Thyroid gland (tissue), 4 donors: ENCODE measurements at regions not wholly inside any gene's neighbourhood (a gene's known extent, or its start where the extent isn't known, plus 50 kb on each side); places are given as distances from the start of the nearest gene placed in this dataset.

Experiments used
- DNase-seq, 2 donors: peaks; one replicate each; pipeline ENCODE4 v3.0.0-alpha.2; 2019
- H3K27ac ChIP-seq, 3 donors: fragments of 200-600 bp; sonication (generic); 1 replicate in 2 of 3; 2 replicates in 1 of 3; pipeline ENCODE4 v1.5.1; 2016 to 2019; ENCODE audit warnings: mild to moderate bottlenecking in 1 of 3, moderate library complexity in 1 of 3
- H3K27me3 ChIP-seq: fragments of 200-600 bp; sonication (generic); one replicate; pipeline ENCODE4 v1.5.1; 2019
- H3K36me3 ChIP-seq, 2 donors: fragments of 200-600 bp; sonication (generic); one replicate each; pipeline ENCODE4 v1.5.1; 2016 to 2019
- H3K4me1 ChIP-seq, 2 donors: fragments of 200-600 bp; sonication (generic); one replicate each; pipeline ENCODE4 v1.5.1; 2017 to 2019
- H3K4me3 ChIP-seq, 3 donors: fragments of 200-600 bp; sonication (generic); replicated peaks in 1 of 3; 1 replicate in 2 of 3; 2 replicates in 1 of 3; pipeline ENCODE4 v1.5.1; 2016; ENCODE audit warnings: mild to moderate bottlenecking in 1 of 3
- H3K9me3 ChIP-seq: fragments of 200-600 bp; sonication (generic); one replicate; pipeline ENCODE4 v1.5.1; 2017
- CTCF ChIP-seq, 6 experiments: fragments of 200-600 bp in 3 of 6; fragments of 450-650 bp in 3 of 6; sonication (generic) in 3 of 6; IDR thresholded peaks; one replicate each; pipeline ENCODE4 v1.5.1; 2016 to 2019; ENCODE audit warnings: antibody characterized with exemption in 6 of 6, mild to moderate bottlenecking in 2 of 6, inconsistent platforms in 1 of 6, moderate library complexity in 1 of 6
- POLR2A ChIP-seq, 2 donors: fragments of 450-650 bp; IDR thresholded peaks; one replicate each; pipeline ENCODE4 v1.6.1; 2017; ENCODE audit warnings: antibody characterized with exemption in 2 of 2, mild to moderate bottlenecking in 2 of 2, moderate library complexity in 1 of 2
- WGBS, 2 donors: methylation state at CpG; one replicate each; pipeline ENCODE4 v1.1.5; 2017; 5-methylcytosine and 5-hydroxymethylcytosine counted together
- intact Hi-C: fragments of 100-400 bp; cut with DNase I; formaldehyde crosslinking; loops from one replicate; pipeline ENCODE4 v1.15.1; 2023

DNA sequence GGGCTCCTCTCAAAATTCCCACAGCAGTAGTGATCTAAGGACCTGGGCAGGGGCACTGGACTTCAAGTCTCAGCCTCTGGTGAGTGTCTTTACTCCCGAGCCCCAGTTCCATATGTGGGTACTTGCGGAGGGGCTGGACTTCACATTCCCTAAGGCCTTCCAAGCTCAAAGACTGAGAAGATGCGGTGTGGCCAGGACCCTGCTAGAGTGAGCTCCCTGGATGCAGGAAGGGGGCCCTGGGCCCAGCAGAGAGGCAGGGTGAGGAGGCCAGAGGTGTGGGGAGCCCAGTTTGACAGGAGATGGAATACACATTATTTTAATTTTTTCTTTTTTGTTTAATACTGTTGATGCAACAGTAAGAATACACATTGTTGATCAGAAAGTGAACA lies 83.7 kb downstream of the IGLL1 start:
- intact Hi-C loops, result no loop called here
- WGBS, 2 donors, result 78 to 91% methylated on average over 3 of the region's 3 CpGs
- no peak overlapping the region for H3K27ac ChIP-seq
- H3K36me3 ChIP-seq, result no peaks in the 10 kb centered on the region
- no peaks in the 10 kb centered on the region for H3K27me3 ChIP-seq
- no peaks in the 10 kb centered on the region for H3K9me3 ChIP-seq
- no peak for DNase-seq
- H3K4me1 ChIP-seq, result no peaks in the 10 kb centered on the region
- H3K4me3 ChIP-seq, result no peak overlapping the region
- TF ChIP-seq POLR2A (IDR thresholded peaks at IDR 0.05) (no peak), CTCF (IDR thresholded peaks at IDR 0.05) (no peak)

DNA sequence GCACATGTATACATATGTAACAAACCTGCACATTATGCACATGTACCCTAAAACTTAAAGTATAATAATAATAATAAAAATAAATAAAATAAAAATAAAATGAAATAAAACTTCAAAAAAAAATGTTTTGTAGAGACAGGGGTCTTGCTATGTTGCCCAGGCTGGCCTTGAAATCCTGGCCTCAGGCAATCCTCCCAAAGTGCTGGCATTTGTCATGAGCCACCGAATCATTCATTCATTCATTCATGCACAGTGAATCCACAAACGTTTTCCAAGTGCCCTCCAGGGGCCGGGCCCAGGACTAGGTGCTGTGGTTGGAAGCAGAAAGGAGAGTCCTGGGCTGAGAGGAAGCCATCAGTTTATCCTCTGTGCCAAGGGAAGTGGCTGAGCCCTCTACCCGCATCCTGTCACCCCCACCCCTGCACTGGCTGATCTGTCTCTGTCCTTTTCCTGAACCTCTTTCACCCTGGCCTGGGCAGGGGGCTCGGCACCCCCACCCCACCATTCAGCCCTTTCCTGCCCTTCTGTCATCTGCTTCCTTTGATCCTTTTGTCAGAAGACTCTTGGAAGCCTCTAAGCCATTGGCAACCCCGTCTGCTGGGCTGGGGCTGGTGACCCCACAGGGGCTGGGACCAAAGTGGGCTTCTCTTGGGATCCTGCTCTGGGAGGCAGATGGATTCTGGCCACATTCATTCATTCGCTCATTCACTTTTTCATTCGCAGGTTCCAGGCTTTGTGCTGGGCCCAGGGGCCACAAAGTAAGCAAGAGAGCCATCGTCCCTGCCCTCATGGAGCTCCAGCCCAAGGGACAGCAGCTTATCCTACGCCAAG lies 84.3 kb downstream of the IGLL1 start:
- H3K4me1 ChIP-seq, result no peaks in the 10 kb centered on the region
- no peak for DNase-seq
- no peaks in the 10 kb centered on the region for H3K9me3 ChIP-seq
- no peak overlapping the region for H3K27ac ChIP-seq
- no peaks in the 10 kb centered on the region for H3K36me3 ChIP-seq
- WGBS, 2 donors, result 71 to 74% methylated on average over 9 to 10 of the region's 10 CpGs
- no peaks in the 10 kb centered on the region for H3K27me3 ChIP-seq
- H3K4me3 ChIP-seq, result no peak overlapping the region
- intact Hi-C loops, result no loop called here
- TF ChIP-seq POLR2A (IDR thresholded peaks at IDR 0.05), result no peak
- no peak for TF ChIP-seq CTCF (IDR thresholded peaks at IDR 0.05)

DNA sequence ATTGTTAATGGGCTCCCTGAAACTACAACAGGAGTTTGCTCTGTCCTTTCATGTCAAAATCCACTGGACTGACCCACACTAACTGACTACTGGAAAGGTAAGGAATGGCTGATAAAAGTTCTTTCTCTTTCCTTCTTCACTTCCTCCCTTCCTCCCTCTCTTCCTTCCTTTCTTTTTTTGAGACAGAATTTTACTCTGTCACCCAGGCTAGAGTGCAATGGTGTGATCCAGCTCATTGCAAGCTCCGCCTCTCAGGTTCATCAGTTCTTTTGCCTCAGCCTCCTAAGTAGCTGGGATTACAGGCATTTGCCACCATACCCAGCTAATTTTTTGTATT lies 85.2 kb downstream of the IGLL1 start:
- H3K27me3 ChIP-seq, result no peaks in the 10 kb centered on the region
- no peak for TF ChIP-seq POLR2A (IDR thresholded peaks at IDR 0.05)
- no peak for TF ChIP-seq CTCF (IDR thresholded peaks at IDR 0.05)
- intact Hi-C loops, result no loop called here
- H3K4me3 ChIP-seq, result no peak overlapping the region
- H3K4me1 ChIP-seq, result no peaks in the 10 kb centered on the region
- H3K36me3 ChIP-seq, result no peaks in the 10 kb centered on the region
- no peak for DNase-seq
- 93 to 96% methylated on average over 1 of the region's 1 CpG for WGBS, 2 donors
- H3K27ac ChIP-seq, result no peak overlapping the region
- no peaks in the 10 kb centered on the region for H3K9me3 ChIP-seq

- 84 to 87% methylated on average over 4 of the region's 4 CpGs for WGBS, 2 donors
- intact Hi-C loops, result no loop called here
- no peaks in the 10 kb centered on the region for H3K9me3 ChIP-seq
- H3K27me3 ChIP-seq, result no peaks in the 10 kb centered on the region
- no peak for TF ChIP-seq CTCF (IDR thresholded peaks at IDR 0.05)
- no peak for TF ChIP-seq POLR2A (IDR thresholded peaks at IDR 0.05)
- H3K36me3 ChIP-seq, result no peaks in the 10 kb centered on the region
- no peak overlapping the region for H3K27ac ChIP-seq
- no peaks in the 10 kb centered on the region for H3K4me1 ChIP-seq
- no peak for DNase-seq
- no peak overlapping the region for H3K4me3 ChIP-seq
These were observed 94.6 kb downstream of the IGLL1 start for GRCh38 chr22:23485490-23485889.

DNA sequence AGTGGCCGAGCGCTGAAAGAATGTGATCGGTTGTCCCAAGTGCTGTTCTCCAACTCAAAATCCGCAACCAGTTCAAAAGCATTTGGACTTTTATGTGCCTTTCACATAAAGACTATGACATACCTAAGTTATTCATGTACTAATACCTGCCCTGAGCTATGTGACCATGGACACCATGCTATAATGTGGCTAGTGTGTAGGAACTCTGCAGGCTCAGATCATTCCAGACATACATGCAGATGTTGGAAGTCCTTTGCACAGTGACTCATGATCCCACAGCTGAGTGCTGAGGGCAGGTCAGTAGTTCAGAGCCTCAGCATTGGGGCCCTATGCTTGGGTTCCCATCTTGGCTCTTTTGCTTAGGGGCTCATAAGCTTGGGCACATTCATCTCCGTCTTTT lies 95.4 kb downstream of the IGLL1 start:
- 92 to 96% methylated on average over 5 of the region's 5 CpGs for WGBS, 2 donors
- no peaks in the 10 kb centered on the region for H3K27me3 ChIP-seq
- H3K27ac ChIP-seq, result no peak overlapping the region
- no peak overlapping the region for H3K4me3 ChIP-seq
- TF ChIP-seq POLR2A (IDR thresholded peaks at IDR 0.05), result no peak
- no peak for TF ChIP-seq CTCF (IDR thresholded peaks at IDR 0.05)
- intact Hi-C loops, result no loop called here
- H3K9me3 ChIP-seq, result no peaks in the 10 kb centered on the region
- no peaks in the 10 kb centered on the region for H3K36me3 ChIP-seq
- no peak for DNase-seq
- no peaks in the 10 kb centered on the region for H3K4me1 ChIP-seq
